ENCODE measurements at regions not wholly inside any gene's neighbourhood (a gene's known extent, or its start where the extent isn't known, plus 50 kb on each side); places are given as distances from the start of the nearest gene placed in this dataset.

DNA sequence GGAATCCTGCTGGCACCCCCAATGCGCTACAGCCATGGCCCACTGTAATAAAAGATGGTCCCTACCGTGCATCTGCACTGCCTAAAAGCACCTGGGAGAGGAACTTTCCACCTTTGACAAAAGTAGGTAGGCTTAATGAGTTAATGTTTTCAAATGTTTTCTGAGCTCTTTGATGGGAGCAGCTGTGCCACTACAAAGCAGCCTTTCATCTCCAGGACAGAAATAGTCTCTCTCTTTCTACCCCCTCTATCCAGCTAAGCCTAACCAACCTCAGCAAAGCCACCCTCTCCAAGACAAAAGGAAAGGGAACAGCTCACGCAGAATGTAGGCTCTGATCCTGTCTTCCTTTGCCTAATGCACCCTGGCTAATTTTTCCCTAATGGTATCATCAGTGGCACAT, 560.2 kb downstream of the UQCRFS1 start:
- Histone ChIP-seq H3K4me3 (ENCODE audit: low read length, poor library complexity, severe bottlenecking) (no peak overlapping the region), H2AFZ (ENCODE audit: low read length) (no peak overlapping the region), H3K36me3 (ENCODE audit: insufficient read depth, low read length) (no peaks in the 10 kb centered on the region), H3K9me3 (ENCODE audit: insufficient read depth, low read depth, low read length) (peaks cover 7% of the 10 kb centered on the region; the same call in 1 of the 2 replicates), H3K4me1 (ENCODE audit: insufficient read depth, low read length, poor library complexity, severe bottlenecking) (no peaks in the 10 kb centered on the region), H3K9me2 (replicated peaks; ENCODE audit: low read depth, low read length) (no peaks in the 10 kb centered on the region), H4K20me1 (ENCODE audit: insufficient read depth, low read length, poor library complexity, severe bottlenecking) (no peaks in the 10 kb centered on the region), H3K27me3 (ENCODE audit: insufficient read depth, low read length, poor library complexity, severe bottlenecking) (no peaks in the 10 kb centered on the region), H3K79me2 (ENCODE audit: insufficient read depth, low read length) (no peaks in the 10 kb centered on the region), H3F3A (ENCODE audit: low read depth) (no peaks in the 10 kb centered on the region), H3K4me2 (ENCODE audit: low read depth, low read length, poor library complexity, severe bottlenecking) (no peak overlapping the region), H3K9ac (ENCODE audit: low read depth, low read length, poor library complexity, severe bottlenecking) (no peak overlapping the region)
- no peak for TF ChIP-seq EZH2phosphoT487 (IDR thresholded peaks at IDR 0.05; ENCODE audit: borderline replicate concordance)
- no peak for TF ChIP-seq CTCF (conservative IDR thresholded peaks at IDR 0.05; ENCODE audit: low read length)

GRCh38 chr19:28646629-28647028, 566.3 kb downstream of the UQCRFS1 start:
- no peaks in the 10 kb centered on the region for H3K9me2 ChIP-seq (replicated peaks; ENCODE audit: low read depth, low read length)
- H3K4me2 ChIP-seq (ENCODE audit: low read depth, low read length, poor library complexity, severe bottlenecking): no peak overlapping the region
- H3K9ac ChIP-seq (ENCODE audit: low read depth, low read length, poor library complexity, severe bottlenecking): no peak overlapping the region
- no peaks in the 10 kb centered on the region; the same call in 1 of the 2 replicates for H3K9me3 ChIP-seq (ENCODE audit: insufficient read depth, low read depth, low read length)
- H3K36me3 ChIP-seq (ENCODE audit: insufficient read depth, low read length): no peaks in the 10 kb centered on the region
- no peaks in the 10 kb centered on the region for H3K79me2 ChIP-seq (ENCODE audit: insufficient read depth, low read length)
- TF ChIP-seq EZH2phosphoT487 (IDR thresholded peaks at IDR 0.05; ENCODE audit: borderline replicate concordance): no peak
- no peak for TF ChIP-seq CTCF (conservative IDR thresholded peaks at IDR 0.05; ENCODE audit: low read length)
- H3K4me1 ChIP-seq (ENCODE audit: insufficient read depth, low read length, poor library complexity, severe bottlenecking): no peaks in the 10 kb centered on the region
- no peaks in the 10 kb centered on the region for H3F3A ChIP-seq (ENCODE audit: low read depth)
- H3K27me3 ChIP-seq (ENCODE audit: insufficient read depth, low read length, poor library complexity, severe bottlenecking): no peaks in the 10 kb centered on the region
- no peak overlapping the region for H2AFZ ChIP-seq (ENCODE audit: low read length)
- no peaks in the 10 kb centered on the region for H4K20me1 ChIP-seq (ENCODE audit: insufficient read depth, low read length, poor library complexity, severe bottlenecking)
- H3K4me3 ChIP-seq (ENCODE audit: low read length, poor library complexity, severe bottlenecking): no peak overlapping the region

DNA sequence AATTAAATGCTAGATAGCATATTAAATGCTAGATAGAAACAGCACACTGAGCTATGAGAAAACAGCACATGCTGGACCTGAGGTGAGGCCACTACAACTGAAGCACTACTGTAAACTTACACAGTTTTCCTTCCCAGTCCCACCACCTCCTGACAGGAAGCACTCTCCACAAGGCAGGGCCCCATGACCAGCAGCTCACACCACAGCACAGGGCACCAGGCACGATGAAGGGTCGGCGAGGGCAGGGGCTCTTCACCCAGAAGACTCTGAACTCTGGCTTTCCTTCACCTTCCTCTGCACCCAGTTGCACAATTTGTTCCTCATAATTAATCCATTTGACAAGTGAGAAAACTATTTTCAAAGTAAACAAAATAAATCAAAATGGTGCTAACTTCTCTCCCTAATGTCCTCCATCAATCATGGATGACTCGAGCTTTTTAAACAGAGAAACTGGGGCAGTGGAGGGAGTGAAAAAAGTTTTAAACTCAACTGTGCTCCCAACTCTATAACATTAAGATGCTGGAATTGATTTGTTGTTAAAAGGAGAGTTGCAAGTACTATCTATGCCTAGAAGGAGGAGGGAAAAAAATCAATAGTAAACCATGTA, 568.7 kb downstream of the UQCRFS1 start:
- Histone ChIP-seq H3K9me3 (ENCODE audit: insufficient read depth, low read depth, low read length) (no peaks in the 10 kb centered on the region; the same call in 1 of the 2 replicates), H3F3A (ENCODE audit: low read depth) (no peaks in the 10 kb centered on the region), H3K9me2 (replicated peaks; ENCODE audit: low read depth, low read length) (no peaks in the 10 kb centered on the region), H3K9ac (ENCODE audit: low read depth, low read length, poor library complexity, severe bottlenecking) (no peak overlapping the region), H4K20me1 (ENCODE audit: insufficient read depth, low read length, poor library complexity, severe bottlenecking) (no peaks in the 10 kb centered on the region), H2AFZ (ENCODE audit: low read length) (no peak overlapping the region), H3K4me1 (ENCODE audit: insufficient read depth, low read length, poor library complexity, severe bottlenecking) (no peaks in the 10 kb centered on the region), H3K79me2 (ENCODE audit: insufficient read depth, low read length) (no peaks in the 10 kb centered on the region), H3K27me3 (ENCODE audit: insufficient read depth, low read length, poor library complexity, severe bottlenecking) (no peaks in the 10 kb centered on the region), H3K4me3 (ENCODE audit: low read length, poor library complexity, severe bottlenecking) (no peak overlapping the region), H3K4me2 (ENCODE audit: low read depth, low read length, poor library complexity, severe bottlenecking) (no peak overlapping the region), H3K36me3 (ENCODE audit: insufficient read depth, low read length) (no peaks in the 10 kb centered on the region)
- TF ChIP-seq CTCF (conservative IDR thresholded peaks at IDR 0.05; ENCODE audit: low read length) (no peak), EZH2phosphoT487 (IDR thresholded peaks at IDR 0.05; ENCODE audit: borderline replicate concordance) (no peak)

All from Loucy (cell line).